NAMALWA (cell line): ENCODE measurements at regions not wholly inside any gene's neighbourhood (a gene's known extent, or its start where the extent isn't known, plus 50 kb on each side); places are given as distances from the start of the nearest gene placed in this dataset.

ENCODE experiments used
- DNase-seq: peaks from one replicate; pipeline ENCODE4 v3.0.0-alpha.2; 2015; ENCODE audit warnings: low spot score

DNA sequence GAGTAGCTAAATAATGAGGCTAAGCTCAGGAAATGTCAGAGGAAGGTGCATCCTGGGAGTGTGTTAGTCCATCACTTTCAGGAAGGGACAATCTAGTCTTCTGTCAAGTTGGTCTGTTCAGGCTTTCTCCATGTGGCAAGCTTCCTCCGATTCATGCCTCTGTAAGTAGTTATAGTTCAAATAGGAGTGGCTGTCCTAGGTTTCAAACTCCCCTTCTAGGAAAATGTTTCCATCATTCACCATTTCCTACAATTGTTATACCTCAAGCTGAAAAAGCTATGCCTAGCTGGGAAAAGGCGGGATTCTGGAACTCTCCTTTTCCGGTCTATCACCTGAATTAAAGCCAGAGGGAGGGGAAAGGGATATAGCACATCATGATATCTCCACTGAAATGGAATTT, 287.7 kb upstream of the ZSWIM2 start:
- no peak for DNase-seq

DNA sequence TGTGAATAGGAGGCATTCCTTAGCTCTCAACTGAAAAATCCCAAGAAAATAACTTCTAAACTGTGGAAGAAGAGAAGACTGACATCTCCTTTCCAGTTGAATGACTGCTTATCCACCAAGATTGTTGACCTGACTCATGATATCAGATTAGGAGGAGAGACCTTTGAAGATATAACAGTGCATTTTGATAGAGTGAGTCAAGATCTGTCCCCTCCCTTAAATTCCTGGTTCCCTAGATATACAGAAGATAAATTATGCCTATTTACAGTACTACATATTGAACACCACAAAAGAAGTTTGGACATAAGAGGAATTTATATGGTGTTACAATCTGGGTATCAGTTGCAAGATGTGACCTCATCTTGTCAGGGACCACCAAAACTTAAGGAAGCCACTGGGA, 285.3 kb upstream of the ZSWIM2 start:
- no peak for DNase-seq

DNA sequence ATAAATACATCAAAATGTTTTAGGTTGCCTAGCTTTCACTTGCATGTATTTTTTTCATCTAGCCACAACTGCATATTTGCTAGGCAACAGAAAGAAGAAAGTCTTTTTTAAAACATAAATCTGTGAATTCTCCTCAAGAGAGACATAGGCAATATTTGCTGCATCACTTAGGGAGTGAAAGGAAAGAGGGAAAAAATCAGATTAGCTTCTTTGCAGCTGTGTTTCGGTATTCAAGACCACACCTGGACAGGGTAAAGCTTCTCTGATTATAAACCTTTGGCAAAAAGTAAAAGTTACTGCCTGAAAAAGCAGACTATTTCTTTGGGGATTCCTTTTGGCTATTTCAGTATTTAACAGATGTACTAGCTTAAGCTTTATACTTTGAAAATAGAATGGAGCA, 280.9 kb upstream of the ZSWIM2 start:
- DNase-seq: no peak

DNA sequence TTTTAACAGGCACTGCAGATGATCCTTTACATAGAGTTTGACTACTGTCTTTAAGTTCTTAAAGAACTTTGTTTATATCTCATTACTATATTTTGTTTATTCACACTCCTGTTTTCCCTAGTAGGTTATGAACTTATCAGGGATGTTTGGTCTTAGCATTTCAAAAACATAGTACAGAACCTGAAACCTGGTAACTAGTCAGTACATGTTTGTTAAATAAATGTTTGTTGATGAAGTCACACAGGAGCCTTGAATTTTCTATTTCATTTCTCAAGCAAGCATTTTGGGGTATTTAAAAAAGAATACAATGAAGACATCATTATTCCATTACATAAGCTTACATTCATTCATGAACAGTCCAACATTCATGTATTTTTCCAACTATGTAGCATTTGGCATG, 280.3 kb upstream of the ZSWIM2 start:
- DNase-seq: no peak

DNA sequence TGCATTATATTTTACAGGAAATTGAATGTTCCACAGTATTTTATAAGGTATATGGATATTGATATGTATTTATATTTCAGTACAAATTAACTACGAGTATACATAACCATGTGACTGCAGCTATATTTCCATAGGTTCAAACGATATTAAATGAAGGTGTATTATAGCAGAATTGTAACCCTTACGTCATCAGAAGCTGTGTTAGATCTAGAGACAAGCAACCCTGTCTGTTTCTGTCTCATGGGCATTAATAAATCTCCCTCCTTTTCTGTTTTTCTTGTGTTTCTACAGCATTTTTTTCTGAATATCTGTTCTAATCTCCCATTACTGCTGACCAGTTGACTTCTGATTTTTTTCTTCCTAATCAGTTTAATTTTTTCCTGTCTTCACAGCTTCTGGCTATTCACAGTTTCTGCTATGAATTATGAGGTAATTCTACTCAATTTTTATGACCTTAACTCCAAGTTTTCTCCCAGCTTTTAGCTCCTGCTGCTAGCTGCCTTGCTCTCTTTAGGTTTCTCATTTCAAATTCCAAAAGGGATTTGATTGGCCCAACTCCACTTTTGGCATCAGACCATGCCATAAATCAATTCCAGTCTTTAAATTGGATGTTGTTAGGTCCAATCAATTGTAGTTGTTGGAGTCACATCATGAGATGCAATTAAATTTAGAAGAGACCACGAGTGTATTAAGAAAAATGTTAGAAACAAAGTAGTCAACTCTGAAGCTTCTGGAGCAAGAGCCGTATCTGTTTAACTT, 277.5 kb upstream of the ZSWIM2 start:
- DNase-seq: no peak

DNA sequence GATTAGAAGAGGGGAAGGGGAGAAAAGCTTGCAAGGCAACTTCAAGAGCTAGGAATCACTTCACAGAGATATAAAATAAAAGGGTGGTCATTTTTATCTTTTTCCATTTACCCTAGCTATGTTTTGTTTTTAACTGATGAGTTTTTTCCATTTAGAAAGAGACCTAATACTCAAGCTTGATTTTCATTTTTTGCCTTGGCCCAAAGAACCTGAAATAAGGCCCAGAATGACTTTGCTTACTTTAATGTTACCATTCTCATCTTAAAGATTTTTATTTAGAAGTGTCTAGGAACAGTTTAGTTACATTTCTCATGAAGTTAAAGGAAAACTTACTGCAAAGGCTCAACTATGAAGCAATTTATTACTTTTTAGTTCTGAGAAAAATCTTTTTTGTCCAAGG, 276.3 kb upstream of the ZSWIM2 start:
- DNase-seq: no peak

DNA sequence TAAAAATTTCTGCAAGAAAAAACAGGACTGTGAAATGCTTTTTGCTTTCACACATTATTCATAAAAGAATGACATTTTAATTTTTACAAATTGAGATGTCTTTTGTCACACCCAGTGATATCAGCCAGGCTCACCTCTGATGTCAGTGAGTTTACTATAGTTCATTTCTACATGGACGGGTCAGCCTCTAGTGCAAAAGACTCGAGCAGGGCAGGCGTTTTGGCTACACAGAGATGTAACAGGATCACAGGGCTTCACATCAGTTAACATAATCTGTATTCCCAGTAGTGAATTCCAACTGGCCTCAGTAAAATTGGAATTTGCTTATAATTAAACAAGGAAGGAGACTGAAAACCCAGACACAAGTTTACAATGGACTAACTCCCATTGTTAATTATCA, 275.6 kb upstream of the ZSWIM2 start:
- no peak for DNase-seq

DNA sequence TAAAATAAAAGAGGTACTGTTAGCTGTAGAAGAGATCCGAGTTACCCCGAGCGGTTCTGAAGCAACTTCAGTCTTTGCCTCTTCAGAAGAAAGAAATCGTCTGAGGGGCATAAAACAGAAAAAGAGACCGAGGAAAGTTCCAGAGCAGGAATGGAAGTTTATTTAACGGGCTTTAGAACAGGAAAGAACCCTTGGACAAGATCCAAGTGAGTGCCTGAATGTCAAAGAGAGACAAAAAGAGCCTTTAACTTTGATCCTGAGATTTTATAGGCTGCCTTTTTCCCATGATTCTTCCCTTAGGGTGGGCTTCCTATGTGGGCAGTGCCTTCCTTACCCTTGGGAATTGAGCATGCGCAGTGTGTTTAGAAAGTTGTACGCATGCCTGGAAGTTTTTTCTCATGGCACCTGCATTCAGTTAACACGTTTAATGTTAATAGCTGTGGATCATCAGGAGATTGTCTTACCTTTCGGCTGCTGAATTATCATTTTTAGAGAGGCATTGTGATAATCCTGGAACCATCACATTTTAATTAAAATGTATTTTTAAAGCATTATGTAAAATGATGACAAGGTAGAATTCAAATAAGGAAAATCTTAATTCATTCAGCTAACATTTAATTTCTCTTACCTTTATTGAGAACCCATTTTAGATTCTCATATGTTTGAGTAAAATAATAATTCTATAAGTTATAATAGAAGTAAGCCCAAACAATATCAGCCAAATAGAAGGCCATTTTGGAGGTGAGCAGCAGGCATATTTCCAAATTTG, 269.5 kb upstream of the ZSWIM2 start:
- no peak for DNase-seq

DNA sequence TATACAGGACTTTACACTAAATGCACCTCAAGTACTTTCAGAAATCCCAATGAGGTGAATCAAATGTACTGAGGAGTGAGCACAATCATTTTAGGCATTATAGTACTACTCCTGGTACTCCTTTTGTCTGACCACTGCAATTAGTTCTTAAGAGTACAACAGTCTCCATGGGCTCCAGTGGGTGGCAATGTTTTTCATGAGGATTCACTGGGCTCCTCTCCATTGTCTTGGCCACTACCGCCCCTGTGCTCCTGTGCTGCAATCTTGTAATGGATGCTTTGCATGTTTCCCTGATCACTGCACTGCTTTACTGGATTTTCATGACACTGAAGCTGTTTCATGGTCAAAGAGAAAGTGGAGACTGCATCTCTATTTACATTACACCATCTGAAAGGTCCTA, 268.5 kb upstream of the ZSWIM2 start:
- no peak for DNase-seq

DNA sequence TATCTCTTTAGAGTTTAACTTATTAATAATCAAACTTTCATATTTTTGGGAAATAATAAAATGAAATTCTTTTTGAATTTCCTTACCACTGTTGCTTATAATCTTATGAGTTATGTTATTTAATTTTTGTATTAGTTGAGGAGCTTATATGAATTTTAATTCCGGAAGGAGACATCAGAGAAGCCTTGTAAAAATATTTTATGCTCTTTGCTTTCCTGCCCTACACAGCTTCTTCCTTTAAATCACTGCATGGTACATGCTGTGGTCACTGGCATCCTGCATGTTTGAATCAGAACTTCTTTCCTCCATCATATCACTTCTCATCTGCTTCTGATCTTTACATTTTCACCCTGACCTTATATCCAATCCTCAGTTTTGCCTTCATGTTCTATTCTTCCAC, 266.7 kb upstream of the ZSWIM2 start:
- DNase-seq: no peak

DNA sequence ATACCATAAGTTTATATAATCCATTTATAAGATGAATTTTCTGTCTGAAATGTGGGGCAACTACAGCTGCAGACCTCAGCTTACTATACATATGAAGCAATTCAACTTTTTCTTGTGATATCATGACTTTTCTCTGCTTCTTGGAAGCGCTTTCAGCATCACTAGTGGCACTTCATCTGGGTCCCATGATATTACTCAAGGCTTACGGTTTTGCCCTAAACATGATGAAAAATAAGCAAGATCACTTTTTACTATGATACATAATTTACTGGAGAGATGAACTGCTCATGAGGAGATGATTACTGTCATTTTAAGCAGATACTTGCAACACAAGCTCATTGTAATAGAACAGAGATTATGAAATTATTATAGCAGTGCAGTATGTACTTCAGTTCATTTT, 258.0 kb upstream of the ZSWIM2 start:
- no peak for DNase-seq

DNA sequence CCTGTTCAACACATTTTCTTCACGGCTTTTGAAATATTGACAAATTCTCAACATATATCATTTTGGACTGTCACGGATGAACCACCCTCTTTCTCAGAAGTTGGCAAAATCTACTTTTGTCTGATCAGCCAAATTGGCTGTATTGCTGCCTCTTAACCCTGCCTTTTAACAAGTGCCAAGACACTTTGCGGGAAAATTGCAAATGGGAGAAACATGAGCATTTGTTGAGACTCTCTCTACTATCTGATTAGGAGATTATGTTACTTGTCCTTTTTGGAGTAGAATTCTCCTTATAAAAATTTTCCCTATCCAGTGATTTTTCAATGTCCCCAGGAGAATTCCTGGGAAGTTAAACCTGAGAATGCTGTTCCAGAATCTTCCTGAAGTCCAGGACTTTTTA, 256.2 kb upstream of the ZSWIM2 start:
- DNase-seq: no peak

DNA sequence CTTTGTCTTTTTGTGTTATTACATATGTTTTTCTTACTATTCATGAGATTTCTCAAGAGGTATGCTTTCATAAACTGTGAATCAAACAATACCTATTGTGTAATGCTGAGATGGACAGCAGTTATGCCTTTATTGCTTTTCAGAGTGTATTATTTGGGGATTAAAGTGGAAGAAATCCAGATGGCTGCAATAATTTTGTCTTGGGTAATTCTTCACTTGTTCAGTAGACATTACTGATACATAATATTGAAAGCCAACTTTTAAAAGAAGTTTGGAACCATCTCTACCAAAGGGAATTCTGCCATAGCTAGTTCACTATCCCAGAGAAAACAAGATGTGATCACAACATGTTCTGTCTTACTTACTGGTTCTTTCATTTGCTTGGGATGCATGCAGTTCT, 253.4 kb upstream of the ZSWIM2 start:
- no peak for DNase-seq

DNA sequence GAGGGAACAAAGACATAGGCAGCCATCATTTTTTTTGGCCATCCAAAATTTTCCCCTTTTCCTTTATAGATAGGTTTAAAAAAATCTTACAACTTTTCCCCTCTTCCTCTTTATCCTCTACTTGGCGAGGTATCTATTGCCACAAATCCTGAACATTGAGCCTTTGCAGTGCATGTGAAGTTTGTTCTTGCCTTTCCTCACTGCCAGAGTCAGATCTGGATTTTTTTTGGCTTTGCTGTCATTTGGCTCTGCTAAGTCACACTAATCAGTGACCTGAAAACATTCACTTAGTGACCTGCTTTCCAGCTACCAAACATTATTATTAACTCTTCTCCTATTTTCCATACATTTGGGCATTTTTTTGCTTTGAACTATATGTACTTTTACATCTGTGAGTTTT, 249.2 kb upstream of the ZSWIM2 start:
- no peak for DNase-seq

DNA sequence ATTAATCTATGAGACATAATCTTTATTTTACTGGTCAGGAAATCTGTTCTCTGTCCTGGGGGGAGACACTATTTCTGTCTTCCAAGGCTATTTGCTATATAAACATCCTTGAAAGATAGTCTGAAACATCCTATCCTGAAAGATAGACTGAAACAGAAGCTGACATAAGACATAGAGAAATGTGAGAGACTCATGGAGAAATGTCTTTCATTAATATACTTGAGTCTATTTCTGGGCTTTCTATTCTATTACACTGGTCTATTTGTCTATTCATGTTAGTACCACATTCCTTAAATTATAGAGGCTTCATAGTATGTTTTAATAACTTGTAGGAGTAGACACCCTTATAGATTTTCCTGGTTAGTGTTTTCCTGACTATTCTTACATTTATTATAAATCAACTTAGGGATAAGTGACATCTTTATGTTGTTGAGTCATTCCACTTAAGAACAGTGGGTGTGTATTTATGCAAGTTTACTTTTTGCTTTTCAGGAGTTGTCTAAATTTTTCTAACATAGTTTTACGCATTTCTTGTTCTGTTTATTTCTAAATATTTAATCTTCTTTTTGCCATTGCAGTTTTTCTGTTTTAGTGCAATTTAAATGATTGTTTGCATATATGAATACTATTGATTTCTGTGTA, 244.9 kb upstream of the ZSWIM2 start:
- DNase-seq: no peak

DNA sequence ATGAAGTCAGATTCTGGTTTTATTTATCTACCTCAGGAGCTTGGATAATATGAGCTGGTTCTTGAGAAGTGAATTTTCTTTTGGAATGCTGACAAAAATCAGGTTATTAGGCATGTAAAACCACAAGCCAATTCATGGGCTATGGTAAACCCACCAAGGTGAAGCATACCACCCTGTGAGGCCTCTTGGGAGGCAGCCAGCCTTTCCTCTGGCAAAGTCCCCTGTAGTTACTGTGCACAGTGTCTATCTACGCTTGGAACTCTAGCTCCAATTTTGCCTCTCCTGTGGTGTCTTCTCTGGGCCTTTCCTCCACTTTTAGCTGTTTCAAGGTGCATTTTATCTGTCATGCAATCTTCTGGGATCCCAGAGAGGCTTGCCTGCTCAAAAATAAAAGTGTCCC, 242.7 kb upstream of the ZSWIM2 start:
- DNase-seq: no peak

DNA sequence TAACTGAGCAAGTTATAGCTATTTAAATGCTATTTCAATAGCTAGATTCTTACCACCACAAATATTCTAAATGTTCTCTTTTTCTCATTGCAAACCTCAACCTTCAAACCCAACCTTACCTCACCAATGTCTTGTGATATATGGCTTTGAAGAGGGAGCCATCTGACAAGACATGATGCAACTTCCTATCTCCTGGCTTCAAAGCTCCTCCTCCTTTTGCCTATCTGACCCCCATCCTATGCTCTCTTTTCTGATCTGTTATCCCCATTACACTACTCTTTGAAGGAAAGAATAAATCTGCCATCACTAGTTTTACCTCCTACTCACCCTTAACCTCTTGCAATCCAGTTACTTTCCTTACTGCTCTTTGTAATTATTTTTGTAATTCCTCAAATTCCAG, 235.6 kb upstream of the ZSWIM2 start:
- DNase-seq: no peak

DNA sequence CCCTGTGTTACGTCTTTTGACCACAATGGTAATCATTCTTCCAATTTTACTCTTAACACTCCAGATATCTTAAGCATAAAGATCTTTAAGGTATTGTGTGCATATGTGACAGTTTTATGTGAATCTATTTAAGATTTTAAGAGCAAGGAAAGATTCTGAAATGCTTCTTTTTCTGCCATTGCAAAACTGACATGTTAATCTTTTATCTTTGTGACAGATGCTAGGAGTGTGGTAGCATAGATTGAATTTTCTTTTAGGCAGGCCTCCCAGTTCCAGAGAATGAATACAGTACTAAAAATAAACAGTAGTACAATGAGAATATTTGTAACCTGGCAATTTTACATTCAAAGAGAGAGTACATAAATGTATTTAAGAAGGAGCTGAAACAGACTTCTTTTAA, 232.5 kb upstream of the ZSWIM2 start:
- DNase-seq: no peak

DNA sequence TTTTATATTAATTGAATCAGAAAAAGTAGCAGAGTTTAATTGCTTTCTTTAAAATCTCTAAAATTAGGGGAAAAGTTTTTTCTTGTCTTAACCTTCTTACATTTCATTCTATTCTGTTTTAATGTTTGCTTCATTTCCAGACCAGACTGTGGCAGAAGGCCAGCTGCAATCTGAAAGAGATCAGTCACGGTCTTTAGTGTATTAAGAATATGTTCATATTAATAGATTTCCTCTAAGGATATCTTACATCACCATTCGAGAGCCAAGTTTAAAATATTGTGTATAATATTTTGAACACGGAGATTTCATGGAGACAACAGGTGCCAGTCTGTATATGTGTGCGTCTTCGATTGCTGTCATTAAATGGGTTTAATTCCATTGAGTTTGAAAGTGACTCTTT, 230.9 kb upstream of the ZSWIM2 start:
- DNase-seq: no peak

DNA sequence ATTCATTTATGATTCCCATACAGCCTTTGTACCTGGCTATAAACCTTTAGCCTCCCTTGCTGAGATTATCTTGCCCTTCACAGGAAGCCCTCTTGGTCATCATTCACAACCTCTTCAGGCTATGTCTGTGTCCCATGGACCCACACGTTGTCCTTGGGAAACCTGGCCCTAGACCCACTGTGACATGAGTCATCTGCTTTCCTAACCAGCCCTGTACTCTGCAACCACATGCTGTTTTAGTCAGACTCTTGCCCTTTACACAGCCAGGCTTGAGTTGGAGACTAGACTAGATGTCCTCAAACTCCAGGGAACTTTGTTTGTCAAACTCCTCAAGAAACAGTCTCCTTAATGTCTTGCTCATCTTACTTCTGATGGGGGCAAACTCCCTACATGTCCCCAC, 229.3 kb upstream of the ZSWIM2 start:
- DNase-seq: no peak

DNA sequence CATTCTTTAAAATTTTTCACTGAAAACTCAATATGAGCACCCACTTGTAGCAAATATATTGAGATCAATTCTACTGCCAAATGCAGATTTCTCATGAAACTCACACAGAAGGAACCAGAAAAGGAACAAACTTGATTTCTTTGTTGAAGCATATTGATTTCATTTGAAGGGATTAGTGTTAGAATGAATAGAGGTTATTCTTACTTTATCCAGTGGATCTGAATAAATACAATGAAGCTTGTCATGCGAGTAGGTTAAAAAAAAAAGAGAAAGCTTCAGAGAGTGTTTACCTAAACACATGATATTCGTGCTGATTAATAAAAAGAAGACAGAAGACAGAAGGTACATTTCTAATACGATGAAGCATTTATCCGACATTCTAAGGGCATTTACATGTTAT, 226.7 kb upstream of the ZSWIM2 start:
- no peak for DNase-seq

DNA sequence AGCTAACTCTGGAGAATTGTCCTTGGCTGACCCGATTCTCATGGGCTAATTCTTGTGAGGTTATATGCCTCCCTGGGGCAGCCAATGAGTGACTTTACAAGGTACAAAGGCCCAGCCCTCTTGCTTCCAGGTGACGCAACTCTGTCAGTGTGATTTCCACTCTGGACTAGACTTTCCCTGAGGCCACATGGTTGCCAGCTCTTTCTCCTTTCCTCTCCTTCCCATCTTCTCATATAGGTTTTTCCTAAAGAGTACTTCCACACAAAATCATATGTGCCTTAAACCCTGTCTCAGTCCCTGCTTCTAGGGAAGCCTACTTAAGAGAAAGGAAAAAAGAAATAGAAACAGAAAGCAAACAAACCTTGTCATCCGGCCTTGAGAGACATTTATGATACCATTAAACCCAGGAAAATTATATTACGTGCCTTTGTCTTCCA, 226.2 kb upstream of the ZSWIM2 start:
- DNase-seq: no peak

DNA sequence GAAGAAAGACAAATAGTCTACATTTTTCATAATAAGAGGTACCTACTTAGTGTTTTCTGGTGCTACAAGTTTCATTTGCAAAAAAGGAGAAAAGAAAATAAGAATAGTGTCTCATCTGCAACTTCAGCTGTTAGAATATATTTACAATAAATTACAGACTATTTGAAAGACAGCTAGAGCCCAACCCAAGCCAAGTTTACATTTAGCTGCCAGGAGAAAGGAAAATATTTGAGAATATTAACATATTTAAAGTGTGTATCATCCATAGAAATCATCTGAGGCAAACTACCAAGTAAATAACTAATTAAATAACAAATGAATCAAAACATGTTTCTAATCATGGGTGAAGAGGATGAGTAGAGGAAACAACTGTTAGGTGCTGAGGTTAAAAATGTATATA, 209.2 kb upstream of the ZSWIM2 start:
- DNase-seq: no peak
